CD4-positive, alpha-beta T cell (primary cell): ENCODE measurements at regions not wholly inside any gene's neighbourhood (a gene's known extent, or its start where the extent isn't known, plus 50 kb on each side); places are given as distances from the start of the nearest gene placed in this dataset.
"Not testable (repeated sequence)": the region's sequence is repeated elsewhere in the genome, so short reads cannot be mapped to it uniquely, and the experiment has no call there.

Experiments
- ATAC-seq: fragments of 200-7000 bp; cut with Tn5 transposase; one replicate; pipeline ENCODE4 v1.10.0; 2022; ENCODE audit warnings: mild to moderate bottlenecking; ENCODE audit not compliant: poor library complexity
- CTCF ChIA-PET: fragments of 350-600 bp; sonication (Branson Sonifier 250); formaldehyde crosslinking; loops from one replicate; lab custom pipeline; 2021; ENCODE audit warnings: antibody characterized with exemption, inconsistent platforms; lab: Charles Lee
- POLR2A ChIA-PET: fragments of 350-600 bp; sonication (Branson Sonifier 250); formaldehyde crosslinking; loops from one replicate; lab custom pipeline; 2021; ENCODE audit warnings: antibody characterized with exemption, inconsistent platforms; lab: Charles Lee
- DNase-seq, 14 experiments: peaks; one replicate each; pipeline ENCODE4 v3.0.0-alpha.2; 2013 to 2020; ENCODE audit warnings: mixed read lengths in 2 of 14
- H3K27ac ChIP-seq, 2 donors: one replicate each; pipeline versions ENCODE4 v1.5.1 to v1.7.0; 2013; ENCODE audit warnings: low read length in 2 of 2, low read depth in 1 of 2, mild to moderate bottlenecking in 1 of 2
- H3K27me3 ChIP-seq, 2 experiments: 1 replicate in 1 of 2; 2 replicates in 1 of 2; pipeline versions ENCODE4 v1.6.1 to v1.7.0; 2013; ENCODE audit warnings: low read length in 2 of 2, control low read depth in 1 of 2, mild to moderate bottlenecking in 1 of 2, moderate library complexity in 1 of 2; ENCODE audit not compliant: insufficient read depth in 2 of 2, control insufficient read depth in 1 of 2
- H3K36me3 ChIP-seq: one replicate; pipeline ENCODE4 v1.6.1; 2013; ENCODE audit warnings: low read length, control low read depth; ENCODE audit not compliant: insufficient read depth
- H3K4me1 ChIP-seq: one replicate; pipeline ENCODE4 v1.6.1; 2013; ENCODE audit warnings: low read length, control low read depth; ENCODE audit not compliant: insufficient read depth
- H3K4me3 ChIP-seq: one replicate; pipeline ENCODE4 v1.5.1; 2013; ENCODE audit warnings: mild to moderate bottlenecking, low read length, moderate library complexity
- H3K9me3 ChIP-seq, 2 experiments: 1 replicate in 1 of 2; 2 replicates in 1 of 2; pipeline versions ENCODE4 v1.6.1 to v1.7.0; 2013; ENCODE audit warnings: low read length in 2 of 2, mild to moderate bottlenecking in 2 of 2, control low read depth in 1 of 2, moderate library complexity in 1 of 2; ENCODE audit not compliant: control insufficient read depth in 1 of 2, insufficient read depth in 1 of 2
- H3K27ac Mint-ChIP-seq: one replicate; pipeline ENCODE4 v1.8.0; 2020; ENCODE audit warnings: mixed read lengths
- H3K27me3 Mint-ChIP-seq: one replicate; pipeline ENCODE4 v1.8.0; 2021; ENCODE audit warnings: mixed read lengths
- H3K36me3 Mint-ChIP-seq: one replicate; pipeline ENCODE4 v1.8.0; 2021; ENCODE audit warnings: low read depth, mixed read lengths
- H3K4me1 Mint-ChIP-seq: one replicate; pipeline ENCODE4 v1.8.0; 2021; ENCODE audit warnings: low read depth, mixed read lengths
- H3K4me3 Mint-ChIP-seq: one replicate; pipeline ENCODE4 v1.8.0; 2020; ENCODE audit warnings: mild to moderate bottlenecking, mixed read lengths
- H3K9me3 Mint-ChIP-seq: one replicate; pipeline ENCODE4 v1.8.0; 2020; ENCODE audit warnings: mixed read lengths
- intact Hi-C, 2 experiments: fragments of 100-400 bp; cut with DNase I in 1 of 2; cut with micrococcal nuclease in 1 of 2; formaldehyde crosslinking; loops; one replicate each; pipeline versions ENCODE4 v1.15.1 to v1.9.0; 2023 to 2025; cut with DNase I, micrococcal nuclease
- TF ChIP-seq, protein P1 (sequence below): fragments of 200-600 bp; IDR thresholded peaks from one replicate; pipeline ENCODE4 v1.8.0; 2022; ENCODE audit warnings: antibody characterized with exemption, mild to moderate bottlenecking

DNA sequence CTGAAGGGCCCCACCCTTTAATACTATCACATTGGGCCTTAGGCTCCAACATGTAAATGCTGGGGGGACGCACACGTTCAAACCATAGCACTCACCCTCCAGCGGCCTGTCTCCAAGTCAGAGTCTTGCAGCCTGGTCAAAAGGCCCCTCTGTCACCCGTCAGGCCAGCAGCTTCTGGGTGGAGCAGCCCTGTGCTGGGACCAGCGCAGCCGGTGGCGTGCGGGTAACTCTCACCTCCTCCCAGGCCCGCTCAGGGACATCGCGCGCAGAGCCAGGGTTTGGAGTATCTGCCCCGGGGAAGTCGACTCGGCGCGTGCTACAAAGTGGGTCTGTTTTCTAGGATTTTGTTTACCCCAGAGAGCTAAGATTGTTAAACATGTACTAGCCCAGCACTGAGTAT lies 93.0 kb upstream of the COL5A1 start:
- Mint-ChIP-seq H3K36me3 (no peaks in the 10 kb centered on the region), H3K27me3 (peaks cover 19% of the 10 kb centered on the region), H3K4me3 (no peak overlapping the region), H3K4me1 (no peaks in the 10 kb centered on the region), H3K27ac (no peak overlapping the region), H3K9me3 (no peaks in the 10 kb centered on the region)
- TF ChIP-seq, protein P1, sequence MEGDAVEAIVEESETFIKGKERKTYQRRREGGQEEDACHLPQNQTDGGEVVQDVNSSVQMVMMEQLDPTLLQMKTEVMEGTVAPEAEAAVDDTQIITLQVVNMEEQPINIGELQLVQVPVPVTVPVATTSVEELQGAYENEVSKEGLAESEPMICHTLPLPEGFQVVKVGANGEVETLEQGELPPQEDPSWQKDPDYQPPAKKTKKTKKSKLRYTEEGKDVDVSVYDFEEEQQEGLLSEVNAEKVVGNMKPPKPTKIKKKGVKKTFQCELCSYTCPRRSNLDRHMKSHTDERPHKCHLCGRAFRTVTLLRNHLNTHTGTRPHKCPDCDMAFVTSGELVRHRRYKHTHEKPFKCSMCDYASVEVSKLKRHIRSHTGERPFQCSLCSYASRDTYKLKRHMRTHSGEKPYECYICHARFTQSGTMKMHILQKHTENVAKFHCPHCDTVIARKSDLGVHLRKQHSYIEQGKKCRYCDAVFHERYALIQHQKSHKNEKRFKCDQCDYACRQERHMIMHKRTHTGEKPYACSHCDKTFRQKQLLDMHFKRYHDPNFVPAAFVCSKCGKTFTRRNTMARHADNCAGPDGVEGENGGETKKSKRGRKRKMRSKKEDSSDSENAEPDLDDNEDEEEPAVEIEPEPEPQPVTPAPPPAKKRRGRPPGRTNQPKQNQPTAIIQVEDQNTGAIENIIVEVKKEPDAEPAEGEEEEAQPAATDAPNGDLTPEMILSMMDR = no peak
- no peak for ATAC-seq
- no peak for DNase-seq
- intact Hi-C loops = no loop called here
- no peaks in the 10 kb centered on the region for H3K36me3 ChIP-seq
- H3K4me1 ChIP-seq = no peaks in the 10 kb centered on the region
- CTCF ChIA-PET = no interaction called here
- H3K9me3 ChIP-seq = peaks cover 0 to 24% of the 10 kb centered on the region in 2 experiments
- H3K27me3 ChIP-seq = peaks cover 11 to 24% of the 10 kb centered on the region in 2 experiments
- no peak overlapping the region for H3K4me3 ChIP-seq
- H3K27ac ChIP-seq = no peak overlapping the region
- POLR2A ChIA-PET = no interaction called here

DNA sequence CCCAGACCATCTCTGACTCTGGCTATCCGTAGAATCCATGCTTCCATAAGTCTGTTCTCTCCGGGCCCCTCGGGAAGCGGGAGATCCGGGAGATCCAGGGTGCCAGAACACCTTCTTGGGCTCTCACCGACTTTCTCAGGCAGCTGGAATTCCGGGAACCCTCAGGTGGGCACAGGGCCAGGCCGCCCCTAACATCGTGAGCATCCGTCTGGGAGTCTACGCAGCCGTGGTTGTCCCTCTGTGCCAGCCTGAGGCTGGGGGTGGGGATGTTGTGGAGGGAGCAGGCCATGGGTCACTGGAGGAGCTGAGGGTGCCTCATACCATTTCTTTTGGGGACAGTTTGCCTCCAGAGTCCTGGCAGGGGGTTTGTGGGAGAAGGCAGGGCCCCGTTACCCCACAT lies 92.3 kb upstream of the COL5A1 start:
- no peak overlapping the region for H3K27ac Mint-ChIP-seq
- H3K4me1 ChIP-seq = no peaks in the 10 kb centered on the region
- no peaks in the 10 kb centered on the region for H3K36me3 Mint-ChIP-seq
- H3K4me3 ChIP-seq = no peak overlapping the region
- H3K36me3 ChIP-seq = no peaks in the 10 kb centered on the region
- peaks cover 11 to 24% of the 10 kb centered on the region in 2 experiments for H3K27me3 ChIP-seq
- DNase-seq (no peak), ATAC-seq (no peak)
- no peaks in the 10 kb centered on the region for H3K4me1 Mint-ChIP-seq
- H3K9me3 ChIP-seq = peaks cover 0 to 28% of the 10 kb centered on the region in 2 experiments
- no peaks in the 10 kb centered on the region for H3K9me3 Mint-ChIP-seq
- TF ChIP-seq, protein P1 = no peak
- H3K4me3 Mint-ChIP-seq = no peak overlapping the region
- peaks cover 19% of the 10 kb centered on the region for H3K27me3 Mint-ChIP-seq
- intact Hi-C loops = no loop called here
- ChIA-PET POLR2A (no interaction called here), CTCF (no interaction called here)
- H3K27ac ChIP-seq = no peak overlapping the region

DNA sequence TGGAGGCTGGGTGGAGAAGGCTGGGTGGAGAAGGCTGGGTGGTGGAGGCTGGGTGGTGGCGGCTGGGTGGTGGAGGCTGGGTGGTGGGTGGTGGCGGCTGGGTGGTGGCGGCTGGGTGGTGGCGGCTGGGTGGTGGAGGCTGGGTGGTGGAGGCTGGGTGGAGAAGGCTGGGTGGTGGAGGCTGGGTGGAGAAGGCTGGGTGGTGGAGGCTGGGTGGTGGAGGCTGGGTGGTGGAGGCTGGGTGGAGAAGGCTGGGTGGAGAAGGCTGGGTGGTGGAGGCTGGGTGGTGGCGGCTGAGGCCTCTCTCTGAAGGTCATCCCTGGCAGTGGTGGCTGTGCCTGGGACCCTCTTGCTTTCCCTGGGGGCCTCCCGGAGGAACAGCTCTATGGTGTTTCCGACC lies 91.5 kb upstream of the COL5A1 start:
- H3K27ac ChIP-seq, H3K9me3 Mint-ChIP-seq, DNase-seq, H3K4me1 ChIP-seq, H3K27ac Mint-ChIP-seq, H3K36me3 Mint-ChIP-seq, CTCF ChIA-PET, H3K4me3 Mint-ChIP-seq, POLR2A ChIA-PET, H3K4me3 ChIP-seq, H3K4me1 Mint-ChIP-seq, intact Hi-C loops, H3K36me3 ChIP-seq, ATAC-seq: not testable (repeated sequence)
- peaks cover 0 to 28% of the 10 kb centered on the region in 2 experiments for H3K9me3 ChIP-seq
- H3K27me3 Mint-ChIP-seq = peaks cover 14% of the 10 kb centered on the region
- peaks cover 11 to 24% of the 10 kb centered on the region in 2 experiments for H3K27me3 ChIP-seq

DNA sequence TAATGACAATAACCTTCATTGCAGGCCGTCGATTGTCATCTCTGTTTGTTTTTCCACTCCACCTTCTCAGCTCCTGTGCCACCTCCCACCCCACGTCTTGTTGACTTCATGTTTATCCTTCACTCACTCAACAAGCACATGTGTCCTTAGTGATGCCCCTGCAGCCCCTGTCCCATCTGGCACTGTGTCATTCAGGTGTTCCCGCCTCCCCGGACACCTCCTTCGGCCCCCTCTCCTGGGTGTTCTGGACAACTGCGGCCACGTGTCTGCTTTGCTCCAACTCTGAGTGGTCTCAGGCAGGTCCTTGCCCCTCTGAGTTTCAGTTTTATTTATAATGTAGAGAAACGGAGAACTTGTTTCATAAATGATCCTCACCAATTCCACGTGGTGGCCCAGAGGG lies 91.0 kb upstream of the COL5A1 start:
- no peak overlapping the region for H3K4me3 ChIP-seq
- no peaks in the 10 kb centered on the region for H3K36me3 ChIP-seq
- Mint-ChIP-seq H3K27ac (no peak overlapping the region), H3K9me3 (no peaks in the 10 kb centered on the region), H3K27me3 (peaks cover 14% of the 10 kb centered on the region), H3K4me3 (no peak overlapping the region), H3K36me3 (no peaks in the 10 kb centered on the region), H3K4me1 (no peaks in the 10 kb centered on the region)
- POLR2A ChIA-PET = no interaction called here
- H3K27ac ChIP-seq = no peak overlapping the region
- H3K4me1 ChIP-seq = no peaks in the 10 kb centered on the region
- peaks cover 11 to 24% of the 10 kb centered on the region in 2 experiments for H3K27me3 ChIP-seq
- CTCF ChIA-PET = no interaction called here
- no peak for DNase-seq
- H3K9me3 ChIP-seq = peaks cover 0 to 28% of the 10 kb centered on the region in 2 experiments
- intact Hi-C loops = no loop called here
- ATAC-seq = no peak
- TF ChIP-seq, protein P1 = no peak
